Fibroblast of pulmonary artery (primary cell): ENCODE measurements at regions not wholly inside any gene's neighbourhood (a gene's known extent, or its start where the extent isn't known, plus 50 kb on each side); places are given as distances from the start of the nearest gene placed in this dataset.

Source experiments
- DNase-seq: peaks from one replicate; pipeline ENCODE4 v3.0.0-alpha.2; 2010; ENCODE audit warnings: low read depth
- H3K4me3 ChIP-seq: replicated peaks from 2 replicates; pipeline ENCODE4 v1.5.1; 2011; ENCODE audit warnings: low read depth, mild to moderate bottlenecking, control low read depth, low read length, moderate library complexity
- TF ChIP-seq, protein P1 (sequence below): IDR thresholded peaks from 2 replicates; pipeline ENCODE4 v1.5.1; 2011; ENCODE audit warnings: mild to moderate bottlenecking, control low read depth, low read length, inconsistent platforms; ENCODE audit errors: missing control alignments

DNA sequence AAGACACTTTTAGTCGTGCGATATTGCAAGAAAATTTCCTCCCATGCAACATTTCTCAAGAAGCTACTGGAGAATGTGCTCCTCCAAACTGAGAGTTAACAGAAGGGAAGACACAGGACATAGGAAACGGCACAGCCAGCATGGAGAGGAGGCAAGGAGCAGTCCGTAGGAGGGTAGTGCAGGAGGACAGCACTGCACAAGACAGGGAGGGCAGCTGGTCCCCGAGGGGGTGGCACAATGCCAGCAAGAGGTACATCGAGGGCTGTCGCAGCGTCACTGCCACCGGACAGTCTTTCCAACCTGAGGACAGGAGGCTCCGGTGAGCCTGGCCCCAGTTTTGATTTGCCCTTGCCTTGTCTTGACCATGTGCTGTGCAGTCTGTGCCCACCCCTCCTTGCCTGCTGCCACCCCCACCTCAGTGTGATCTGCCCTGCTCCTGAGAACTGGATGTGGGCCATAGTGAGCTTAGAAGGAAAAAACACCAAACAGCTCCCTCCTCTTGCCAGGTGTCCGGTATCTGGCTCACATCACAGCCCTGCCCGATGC lies 81.6 kb upstream of the LAPTM4A start:
- no peak for DNase-seq
- TF ChIP-seq, protein P1, sequence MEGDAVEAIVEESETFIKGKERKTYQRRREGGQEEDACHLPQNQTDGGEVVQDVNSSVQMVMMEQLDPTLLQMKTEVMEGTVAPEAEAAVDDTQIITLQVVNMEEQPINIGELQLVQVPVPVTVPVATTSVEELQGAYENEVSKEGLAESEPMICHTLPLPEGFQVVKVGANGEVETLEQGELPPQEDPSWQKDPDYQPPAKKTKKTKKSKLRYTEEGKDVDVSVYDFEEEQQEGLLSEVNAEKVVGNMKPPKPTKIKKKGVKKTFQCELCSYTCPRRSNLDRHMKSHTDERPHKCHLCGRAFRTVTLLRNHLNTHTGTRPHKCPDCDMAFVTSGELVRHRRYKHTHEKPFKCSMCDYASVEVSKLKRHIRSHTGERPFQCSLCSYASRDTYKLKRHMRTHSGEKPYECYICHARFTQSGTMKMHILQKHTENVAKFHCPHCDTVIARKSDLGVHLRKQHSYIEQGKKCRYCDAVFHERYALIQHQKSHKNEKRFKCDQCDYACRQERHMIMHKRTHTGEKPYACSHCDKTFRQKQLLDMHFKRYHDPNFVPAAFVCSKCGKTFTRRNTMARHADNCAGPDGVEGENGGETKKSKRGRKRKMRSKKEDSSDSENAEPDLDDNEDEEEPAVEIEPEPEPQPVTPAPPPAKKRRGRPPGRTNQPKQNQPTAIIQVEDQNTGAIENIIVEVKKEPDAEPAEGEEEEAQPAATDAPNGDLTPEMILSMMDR: no peak
- no peak overlapping the region for H3K4me3 ChIP-seq

DNA sequence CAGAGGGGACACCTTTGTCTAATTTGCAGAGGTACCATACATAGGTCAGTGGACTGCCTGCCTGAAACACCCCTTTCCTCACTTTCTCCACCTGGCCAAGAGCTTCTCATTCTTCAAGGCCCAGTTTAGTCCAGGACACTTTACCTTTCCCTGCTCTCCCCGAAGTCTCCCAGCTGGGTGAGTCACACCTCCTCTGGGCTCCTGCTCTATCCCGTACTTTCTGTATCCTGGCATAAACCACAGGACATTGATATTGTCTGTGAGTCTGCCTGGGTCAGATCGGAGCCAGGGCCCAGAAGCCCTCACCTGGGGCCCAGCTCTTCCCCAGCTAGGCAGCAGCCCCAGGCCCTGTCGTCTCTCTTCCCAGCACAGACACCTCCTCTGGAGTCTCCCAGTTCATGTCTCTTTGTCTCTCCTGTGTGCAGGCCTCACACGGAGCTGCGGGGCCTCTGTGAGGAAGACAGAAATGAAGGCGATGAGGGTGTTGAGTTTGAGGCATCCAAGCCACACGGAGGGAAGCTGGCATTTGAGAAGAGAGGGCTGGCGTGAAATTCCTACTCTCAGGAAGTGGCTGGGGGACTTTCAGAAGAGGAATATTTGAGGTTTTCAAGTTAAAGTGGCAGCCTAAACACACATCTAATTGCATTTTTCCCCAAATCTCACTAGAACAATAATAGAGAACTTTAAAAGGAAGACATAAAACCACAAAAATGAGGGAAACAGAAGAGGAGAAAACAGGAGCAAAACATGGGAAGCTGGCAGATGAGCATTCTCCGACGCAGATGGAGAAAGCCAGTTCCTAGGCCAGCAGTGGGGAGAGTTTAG lies 79.6 kb upstream of the LAPTM4A start:
- no peak overlapping the region for H3K4me3 ChIP-seq
- no peak for DNase-seq
- TF ChIP-seq, protein P1: no peak

DNA sequence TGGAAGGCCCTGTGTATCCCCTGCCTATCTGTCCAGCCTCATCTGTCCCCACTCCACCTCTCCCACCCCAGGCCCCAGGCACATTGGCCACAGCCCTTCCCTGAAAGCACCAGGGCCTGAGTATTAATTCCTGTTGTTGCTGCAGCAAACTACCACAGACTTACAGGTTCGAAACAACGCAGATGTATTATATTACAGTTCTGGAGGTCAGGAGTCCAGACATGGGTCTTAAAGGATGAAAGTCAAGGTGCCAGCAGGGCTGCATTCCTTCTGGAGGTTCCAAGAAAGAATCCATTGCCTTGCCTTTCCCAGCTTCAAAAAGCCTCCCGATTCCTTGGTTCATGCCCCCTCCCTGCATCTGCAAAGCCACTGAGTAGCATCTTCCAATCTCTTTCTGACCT lies 78.7 kb upstream of the LAPTM4A start:
- TF ChIP-seq, protein P1: no peak
- no peak overlapping the region for H3K4me3 ChIP-seq
- no peak for DNase-seq

DNA sequence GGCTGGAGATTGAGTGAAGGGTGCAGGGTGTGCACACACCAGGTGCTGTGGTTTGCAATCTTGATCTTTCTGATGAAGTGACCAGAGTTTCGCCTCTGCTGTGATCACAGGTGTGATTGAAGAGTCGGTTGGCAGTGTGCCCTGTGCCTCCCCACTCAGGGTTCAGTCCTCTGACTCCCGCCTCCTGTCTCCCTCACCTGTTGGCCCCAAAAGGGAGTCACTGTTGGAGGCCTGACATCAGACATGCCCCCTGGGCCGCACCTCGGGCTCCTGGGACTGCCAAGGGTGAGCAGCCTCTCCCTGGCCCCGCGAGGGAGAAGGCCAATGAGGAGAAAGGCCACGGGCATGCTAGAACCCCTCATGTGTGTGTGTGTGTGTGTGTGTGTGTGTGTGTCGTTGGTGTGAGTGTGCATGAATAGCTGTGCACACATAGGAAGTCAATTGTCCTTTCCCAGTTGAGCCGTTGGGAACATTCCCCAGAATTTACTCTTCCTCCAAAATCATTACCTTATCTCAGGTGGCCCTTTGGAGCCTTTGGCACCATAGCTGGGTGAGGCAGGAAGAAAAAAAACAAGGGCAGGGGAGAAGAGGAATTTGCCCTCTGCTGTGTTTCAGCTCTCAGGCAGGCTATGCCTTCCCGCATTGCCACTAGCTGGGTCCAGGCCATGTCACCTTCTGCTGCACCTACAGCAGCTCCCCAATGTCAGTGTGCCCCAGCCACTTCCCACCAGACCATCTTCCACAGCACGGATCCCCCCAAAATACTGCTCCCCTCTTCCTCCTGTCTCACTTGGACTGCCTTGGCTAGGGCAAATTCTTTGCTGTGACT lies 78.1 kb upstream of the LAPTM4A start:
- no peak overlapping the region for H3K4me3 ChIP-seq
- no peak for DNase-seq
- TF ChIP-seq, protein P1: no peak

DNA sequence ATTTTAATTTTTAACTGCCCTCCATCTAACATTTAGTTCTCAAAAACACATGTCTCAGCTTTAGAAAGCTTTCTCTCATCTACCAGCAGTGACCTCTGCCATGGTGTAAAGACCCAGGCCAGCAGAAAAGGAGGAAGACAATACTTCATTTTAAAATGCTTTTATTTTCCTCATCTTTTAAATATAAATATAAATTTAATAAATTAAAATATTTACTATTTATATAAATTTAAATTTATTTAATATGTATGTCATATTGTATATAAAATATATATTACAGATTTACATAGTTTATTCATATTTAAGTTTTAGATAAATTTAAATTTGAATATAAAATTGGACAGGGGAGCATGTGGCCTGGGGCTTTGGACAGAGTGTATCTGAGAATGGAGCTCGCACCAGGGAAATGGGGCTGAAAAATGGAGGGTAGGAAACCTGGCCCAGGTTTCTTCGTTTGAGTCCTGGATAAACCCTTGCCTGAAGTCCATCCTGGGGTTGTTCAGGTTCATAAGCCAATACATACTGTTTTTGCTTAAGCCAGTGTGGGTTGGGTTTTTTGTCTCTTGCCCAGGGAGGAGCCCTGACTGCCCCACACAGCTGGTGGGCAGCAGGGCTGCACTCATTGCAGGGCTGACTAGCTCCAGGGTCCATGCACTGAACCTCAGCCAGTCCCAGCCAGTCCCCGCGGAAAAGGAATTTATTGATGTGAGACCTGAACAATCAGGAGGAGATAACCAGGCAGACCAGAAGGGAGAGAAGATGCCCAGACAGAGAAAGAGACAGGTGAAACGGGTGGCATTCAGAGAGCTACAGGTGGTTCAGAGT lies 77.3 kb upstream of the LAPTM4A start:
- TF ChIP-seq, protein P1: no peak
- DNase-seq: no peak
- H3K4me3 ChIP-seq: no peak overlapping the region

DNA sequence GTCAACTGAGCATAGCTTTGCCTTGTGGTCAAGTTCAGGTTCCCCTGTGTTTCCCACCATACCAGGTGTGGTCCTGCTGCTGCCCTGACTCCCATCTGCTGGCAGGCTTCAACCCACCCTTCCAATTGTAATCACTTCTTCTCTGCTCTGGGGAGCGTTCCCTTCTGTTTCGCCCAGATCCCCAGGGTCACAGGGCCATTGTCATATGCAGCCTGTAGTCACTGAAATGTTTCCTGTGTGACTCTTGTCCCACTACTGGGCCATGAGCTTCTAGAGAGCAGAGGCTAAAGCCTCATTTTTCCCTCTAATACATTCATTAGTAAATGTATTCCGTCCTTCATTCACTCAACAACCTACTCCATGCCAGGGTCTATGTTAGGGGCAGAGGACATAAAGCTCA lies 75.0 kb upstream of the LAPTM4A start:
- no peak for DNase-seq
- TF ChIP-seq, protein P1: no peak
- H3K4me3 ChIP-seq: no peak overlapping the region
